Sigmoid colon (tissue), 6 donors: ENCODE measurements at regions not wholly inside any gene's neighbourhood (a gene's known extent, or its start where the extent isn't known, plus 50 kb on each side); places are given as distances from the start of the nearest gene placed in this dataset.

Experiments
- DNase-seq: peaks from one replicate; pipeline ENCODE4 v3.0.0-alpha.2; 2019
- H3K27ac ChIP-seq, 4 donors: fragments of 200-600 bp; sonication (generic); one replicate each; pipeline ENCODE4 v1.5.1; 2016 to 2019; ENCODE audit warnings: mild to moderate bottlenecking in 1 of 4
- H3K27me3 ChIP-seq, 3 donors: fragments of 200-600 bp; sonication (generic); one replicate each; pipeline ENCODE4 v1.5.1; 2019; ENCODE audit warnings: mild to moderate bottlenecking in 1 of 3
- H3K36me3 ChIP-seq, 4 donors: fragments of 200-600 bp; sonication (generic); one replicate each; pipeline ENCODE4 v1.5.1; 2016 to 2019
- H3K4me1 ChIP-seq, 4 donors: fragments of 200-600 bp; sonication (generic); one replicate each; pipeline ENCODE4 v1.5.1; 2017 to 2019
- H3K4me3 ChIP-seq, 4 donors: fragments of 200-600 bp; sonication (generic); one replicate each; pipeline ENCODE4 v1.5.1; 2017 to 2019; ENCODE audit warnings: mild to moderate bottlenecking in 2 of 4, moderate library complexity in 1 of 4
- H3K9me3 ChIP-seq, 4 donors: fragments of 200-600 bp in 3 of 4; sonication (generic) in 3 of 4; one replicate each; pipeline versions ENCODE4 v1.5.1 to v1.6.1; 2013 to 2019
- CTCF ChIP-seq, 4 experiments: fragments of 450-650 bp in 3 of 4; fragments of 200-600 bp in 1 of 4; IDR thresholded peaks; one replicate each; pipeline ENCODE4 v1.5.1; 2016 to 2019; ENCODE audit warnings: antibody characterized with exemption in 4 of 4, mild to moderate bottlenecking in 3 of 4, moderate library complexity in 2 of 4
- EP300 ChIP-seq, 4 donors: sonication (generic); formaldehyde crosslinking; IDR thresholded peaks; one replicate each; pipeline ENCODE4 v1.6.1; 2017; ENCODE audit warnings: antibody characterized with exemption in 4 of 4
- POLR2A ChIP-seq, 2 donors: fragments of 450-650 bp; IDR thresholded peaks; one replicate each; pipeline ENCODE4 v1.6.1; 2016; ENCODE audit warnings: antibody characterized with exemption in 2 of 2, mild to moderate bottlenecking in 2 of 2, moderate library complexity in 2 of 2
- POLR2AphosphoS5 ChIP-seq, 4 donors: sonication (generic); formaldehyde crosslinking; IDR thresholded peaks; one replicate each; pipeline ENCODE4 v1.6.1; 2017; ENCODE audit warnings: antibody characterized with exemption in 4 of 4
- WGBS, 2 donors: extraction: QIAGEN DNeasy Blood & Tissue Kit; methylation state at CpG; one replicate each; pipeline ENCODE4 v1.1.7; 2013; 5-methylcytosine and 5-hydroxymethylcytosine counted together
- intact Hi-C: fragments of 100-400 bp; cut with DNase I; formaldehyde crosslinking; loops from one replicate; pipeline ENCODE4 v1.15.1; 2023
- donor health status: healthy with polysubstance abuse.
- donor health status: healthy.

DNA sequence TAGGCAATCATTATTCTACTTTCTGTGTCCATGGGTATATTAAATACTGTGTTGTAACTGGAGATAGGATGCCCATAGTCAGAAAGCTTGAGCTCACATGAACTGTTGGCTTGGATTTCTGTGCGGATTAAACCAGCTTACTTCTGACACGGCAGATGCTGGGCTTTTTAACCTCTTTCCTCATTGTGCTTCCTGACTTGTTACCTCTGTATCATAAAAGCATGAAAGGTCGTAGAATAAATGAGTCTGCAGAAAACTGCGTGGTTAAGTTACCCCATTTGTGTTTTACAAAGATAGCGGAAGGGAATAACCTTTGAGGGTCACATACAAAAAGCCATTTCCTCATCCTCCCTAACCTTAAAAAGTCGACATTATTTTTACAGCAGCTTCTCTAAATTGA is 199.5 kb upstream of the DMRT1 start:
- intact Hi-C loops: no loop called here
- no peak for TF ChIP-seq POLR2A (IDR thresholded peaks at IDR 0.05)
- no peak for TF ChIP-seq POLR2AphosphoS5 (IDR thresholded peaks at IDR 0.05)
- no peak for TF ChIP-seq EP300 (IDR thresholded peaks at IDR 0.05)
- no peak for TF ChIP-seq CTCF (IDR thresholded peaks at IDR 0.05)
- no peak overlapping the region for H3K4me3 ChIP-seq
- no peaks in the 10 kb centered on the region for H3K9me3 ChIP-seq
- H3K27ac ChIP-seq: peak overlapping the region; percentile 38 to 76 (median 52)
- 30 to 48% methylated on average over 6 of the region's 6 CpGs for WGBS, 2 donors
- H3K36me3 ChIP-seq: no peaks in the 10 kb centered on the region
- DNase-seq: no peak
- no peaks in the 10 kb centered on the region for H3K27me3 ChIP-seq
- H3K4me1 ChIP-seq: peaks cover 0 to 21% (median 14%) of the 10 kb centered on the region in 4 donors

DNA sequence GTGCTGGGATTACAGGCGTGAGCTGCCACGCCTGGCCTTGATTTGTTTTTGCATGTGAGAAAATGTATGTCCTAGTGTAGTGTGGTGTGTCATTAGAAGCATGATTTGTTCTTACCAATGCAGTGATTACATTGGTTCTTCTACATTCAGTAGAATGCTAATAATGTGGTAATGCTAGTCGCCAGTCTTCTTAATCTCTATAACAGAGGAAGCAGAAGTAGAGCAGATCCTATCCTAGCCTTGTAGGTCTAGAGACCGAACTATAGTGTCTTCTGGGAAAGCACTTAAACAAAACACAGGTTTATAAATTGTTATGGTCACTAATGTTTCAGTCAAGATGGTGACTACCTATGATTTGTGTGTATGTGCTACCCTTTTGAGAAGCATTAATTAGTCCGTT is 197.5 kb upstream of the DMRT1 start:
- Histone ChIP-seq H3K27ac (peak overlapping the region in 2 of 4 donors; percentile 1 to 76), H3K4me1 (peaks cover 0 to 30% (median 21%) of the 10 kb centered on the region in 4 donors), H3K4me3 (no peak overlapping the region), H3K9me3 (no peaks in the 10 kb centered on the region), H3K36me3 (no peaks in the 10 kb centered on the region), H3K27me3 (no peaks in the 10 kb centered on the region)
- no peak for DNase-seq
- 91 to 95% methylated on average over 5 of the region's 5 CpGs for WGBS, 2 donors
- TF ChIP-seq CTCF (IDR thresholded peaks at IDR 0.05): no peak
- TF ChIP-seq POLR2A (IDR thresholded peaks at IDR 0.05): no peak
- no peak for TF ChIP-seq EP300 (IDR thresholded peaks at IDR 0.05)
- TF ChIP-seq POLR2AphosphoS5 (IDR thresholded peaks at IDR 0.05): no peak
- intact Hi-C loops: no loop called here

DNA sequence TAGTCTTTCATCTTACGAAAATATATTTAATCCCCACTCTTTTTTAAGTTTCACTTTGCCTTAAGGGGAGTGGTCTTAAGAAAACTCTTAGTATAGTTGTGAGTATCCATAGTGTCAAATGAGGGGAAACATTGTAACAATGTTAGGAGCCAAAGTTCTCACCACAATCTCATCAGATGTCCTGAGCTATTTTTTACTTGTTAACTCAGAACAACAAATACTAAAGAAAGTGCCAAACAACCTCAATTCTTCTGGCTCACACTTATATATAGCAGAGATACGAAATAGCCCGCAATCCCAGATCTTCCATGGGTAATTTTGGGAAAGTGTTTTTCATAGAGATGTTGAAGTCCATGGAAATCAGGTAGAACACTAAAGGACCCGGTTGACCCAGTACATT is 194.0 kb upstream of the DMRT1 start:
- no peak overlapping the region for H3K27ac ChIP-seq
- DNase-seq: no peak
- 96 to 98% methylated on average over 4 of the region's 4 CpGs for WGBS, 2 donors
- no peaks in the 10 kb centered on the region for H3K36me3 ChIP-seq
- no peaks in the 10 kb centered on the region for H3K27me3 ChIP-seq
- peaks cover 0 to 44% (median 34%) of the 10 kb centered on the region in 4 donors for H3K4me1 ChIP-seq
- TF ChIP-seq CTCF (IDR thresholded peaks at IDR 0.05) (no peak), POLR2A (IDR thresholded peaks at IDR 0.05) (no peak), EP300 (IDR thresholded peaks at IDR 0.05) (no peak), POLR2AphosphoS5 (IDR thresholded peaks at IDR 0.05) (no peak)
- no peaks in the 10 kb centered on the region for H3K9me3 ChIP-seq
- no peak overlapping the region for H3K4me3 ChIP-seq
- intact Hi-C loops: no loop called here

GRCh38 chr9:649128-650074 is 192.1 kb upstream of the DMRT1 start:
- peaks cover 0 to 51% (median 29%) of the 10 kb centered on the region in 4 donors for H3K4me1 ChIP-seq
- no peak for TF ChIP-seq POLR2AphosphoS5 (IDR thresholded peaks at IDR 0.05)
- no peak for TF ChIP-seq CTCF (IDR thresholded peaks at IDR 0.05)
- TF ChIP-seq POLR2A (IDR thresholded peaks at IDR 0.05): no peak
- no peak for TF ChIP-seq EP300 (IDR thresholded peaks at IDR 0.05)
- no peaks in the 10 kb centered on the region for H3K27me3 ChIP-seq
- 81 to 83% methylated on average over 9 of the region's 9 CpGs for WGBS, 2 donors
- no peaks in the 10 kb centered on the region for H3K9me3 ChIP-seq
- intact Hi-C loops: no loop called here
- DNase-seq: no peak
- no peak overlapping the region for H3K4me3 ChIP-seq
- peak overlapping the region in 2 of 4 donors; percentile 53 to 58 for H3K27ac ChIP-seq
- no peaks in the 10 kb centered on the region for H3K36me3 ChIP-seq
